Heart right ventricle (tissue), 16 donors: ENCODE measurements at regions not wholly inside any gene's neighbourhood (a gene's known extent, or its start where the extent isn't known, plus 50 kb on each side); places are given as distances from the start of the nearest gene placed in this dataset.
A peak's percentile ranks its signal among the peaks of the same experiment; 100 is the strongest.

Experiments
- ATAC-seq, 8 donors: fragments of 200-7000 bp; cut with Tn5 transposase; one replicate each; pipeline ENCODE4 v1.9.1; 2020; ENCODE audit warnings: mild to moderate bottlenecking in 8 of 8, moderate library complexity in 8 of 8, moderate number of reproducible peaks in 1 of 8
- DNase-seq, 2 donors: peaks; one replicate each; pipeline ENCODE4 v3.0.0-alpha.2; 2020
- H3K27ac ChIP-seq, 10 donors: fragments of 200-600 bp; sonication (generic) in 2 of 10; one replicate each; pipeline versions ENCODE4 v1.5.0 to v1.8.0; 2020 to 2022; ENCODE audit warnings: mild to moderate bottlenecking in 3 of 10
- H3K27me3 ChIP-seq, 7 donors: fragments of 200-600 bp; one replicate each; pipeline ENCODE4 v1.8.0; 2021 to 2022; ENCODE audit warnings: mild to moderate bottlenecking in 2 of 7
- H3K36me3 ChIP-seq, 9 donors: fragments of 200-600 bp; sonication (generic) in 1 of 9; one replicate each; pipeline versions ENCODE4 v1.5.0 to v1.8.0; 2020 to 2022; ENCODE audit warnings: mild to moderate bottlenecking in 2 of 9
- H3K4me1 ChIP-seq, 9 donors: fragments of 200-600 bp; sonication (generic) in 1 of 9; one replicate each; pipeline versions ENCODE4 v1.5.0 to v1.8.0; 2020 to 2022; ENCODE audit warnings: mild to moderate bottlenecking in 4 of 9
- H3K4me3 ChIP-seq, 10 donors: fragments of 200-600 bp; sonication (generic) in 2 of 10; one replicate each; pipeline versions ENCODE4 v1.5.0 to v1.8.0; 2020 to 2022; ENCODE audit warnings: mild to moderate bottlenecking in 7 of 10, moderate library complexity in 2 of 10
- H3K9me3 ChIP-seq, 11 donors: fragments of 200-600 bp in 10 of 11; sonication (generic) in 2 of 11; one replicate each; pipeline versions ENCODE4 v1.5.0 to v1.8.0; 2013 to 2022; ENCODE audit warnings: mild to moderate bottlenecking in 2 of 11, control low read depth in 1 of 11, moderate library complexity in 1 of 11
- WGBS, 2 donors: extraction: QIAGEN DNeasy Blood & Tissue Kit; methylation state at CpG; one replicate each; pipeline ENCODE4 v1.1.7; 2013; ENCODE audit warnings: inconsistent platforms in 1 of 2; 5-methylcytosine and 5-hydroxymethylcytosine counted together
- intact Hi-C, 10 donors: fragments of 100-400 bp; cut with DNase I; formaldehyde crosslinking; loops; one replicate each; pipeline versions ENCODE4 v1.11.1 to v1.14.2; 2022
- TF ChIP-seq, protein P1 (sequence below), 9 donors: fragments of 200-600 bp; sonication (generic) in 2 of 9; IDR thresholded peaks; one replicate each; pipeline versions ENCODE4 v1.5.0 to v1.8.0; 2021 to 2022; ENCODE audit warnings: antibody characterized with exemption in 9 of 9, mild to moderate bottlenecking in 5 of 9, moderate library complexity in 1 of 9
- donor health status: Arrhythmogenic right ventricular cardiomyopathy.
- donor health status: ischemic (EF 13 %, LVEDD 7.1; RV severe dilation, severe dysfunction).
- donor health status: healthy with polysubstance abuse.
- donor health status: DM: no; HTN: yes; CAD: no.
- donor health status: DM: no; HTN: no; CAD: no.
- donor health status: ischemic (EF 25% LVEDD 6.9; RV normal size, moderate dysfunction).
- donor health status: ischemic (EF 25% LVEDD 5.7; RV mildly dilated, moderate dysfunction).
- donor health status: healthy.
- donor health status: DM: yes; HTN: yes; CAD: no.
- donor health status: Ischemic cardiomyopathy.
- donor health status: ischemic (EF 35%, LVEDD 5.7; RV mildly dilated, moderate dysfunction).
- donor health status: nonischemic (EF 11% LVEDD 7.7; RV severe dilation, severe dysfunction).
- donor health status: DM: yes; HTN: yes; CAD: no.
- donor health status: PGD.
- donor health status: ischemic (EF 29% LVEDD 5.4; RV normal size, mild dysfunction).
- donor health status: nonischemic (EF 23%, LVEDD 6.1; RV moderate dilation, normal function).

DNA sequence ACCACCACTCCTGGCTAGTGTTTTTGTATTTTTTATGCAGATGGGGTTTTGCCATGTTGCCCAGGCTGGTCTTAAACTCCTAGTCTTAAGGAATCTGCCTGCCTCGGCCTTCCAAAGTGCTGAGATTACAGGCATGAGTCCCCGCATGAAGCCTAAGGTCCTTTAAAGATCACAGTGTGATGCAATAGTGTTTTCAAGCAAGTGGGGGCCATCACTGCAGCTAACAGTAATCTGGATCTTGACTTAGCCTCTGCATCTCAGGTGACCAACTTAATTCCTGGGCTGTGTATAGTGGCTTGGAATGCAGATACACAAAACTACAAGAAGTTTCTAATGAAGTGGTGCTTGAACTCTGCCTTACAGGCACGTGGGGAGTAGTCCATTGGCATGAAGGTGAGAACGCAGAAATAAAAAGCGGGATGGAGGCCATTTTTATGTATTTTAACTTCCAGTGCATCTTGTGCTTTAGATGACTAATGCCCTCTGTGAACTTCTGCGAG lies 334.4 kb upstream of the SPRED2 start:
- ATAC-seq, result no peak
- Histone ChIP-seq H3K4me3 (no peak overlapping the region), H3K27ac (no peak overlapping the region), H3K9me3 (no peaks in the 10 kb centered on the region), H3K27me3 (no peaks in the 10 kb centered on the region), H3K4me1 (no peaks in the 10 kb centered on the region), H3K36me3 (no peaks in the 10 kb centered on the region)
- DNase-seq, result no peak
- intact Hi-C loops, result no loop called here
- 81 to 82% methylated on average over 6 of the region's 6 CpGs for WGBS, 2 donors
- TF ChIP-seq, protein P1, sequence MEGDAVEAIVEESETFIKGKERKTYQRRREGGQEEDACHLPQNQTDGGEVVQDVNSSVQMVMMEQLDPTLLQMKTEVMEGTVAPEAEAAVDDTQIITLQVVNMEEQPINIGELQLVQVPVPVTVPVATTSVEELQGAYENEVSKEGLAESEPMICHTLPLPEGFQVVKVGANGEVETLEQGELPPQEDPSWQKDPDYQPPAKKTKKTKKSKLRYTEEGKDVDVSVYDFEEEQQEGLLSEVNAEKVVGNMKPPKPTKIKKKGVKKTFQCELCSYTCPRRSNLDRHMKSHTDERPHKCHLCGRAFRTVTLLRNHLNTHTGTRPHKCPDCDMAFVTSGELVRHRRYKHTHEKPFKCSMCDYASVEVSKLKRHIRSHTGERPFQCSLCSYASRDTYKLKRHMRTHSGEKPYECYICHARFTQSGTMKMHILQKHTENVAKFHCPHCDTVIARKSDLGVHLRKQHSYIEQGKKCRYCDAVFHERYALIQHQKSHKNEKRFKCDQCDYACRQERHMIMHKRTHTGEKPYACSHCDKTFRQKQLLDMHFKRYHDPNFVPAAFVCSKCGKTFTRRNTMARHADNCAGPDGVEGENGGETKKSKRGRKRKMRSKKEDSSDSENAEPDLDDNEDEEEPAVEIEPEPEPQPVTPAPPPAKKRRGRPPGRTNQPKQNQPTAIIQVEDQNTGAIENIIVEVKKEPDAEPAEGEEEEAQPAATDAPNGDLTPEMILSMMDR (IDR thresholded peaks at IDR 0.05), result no peak

DNA sequence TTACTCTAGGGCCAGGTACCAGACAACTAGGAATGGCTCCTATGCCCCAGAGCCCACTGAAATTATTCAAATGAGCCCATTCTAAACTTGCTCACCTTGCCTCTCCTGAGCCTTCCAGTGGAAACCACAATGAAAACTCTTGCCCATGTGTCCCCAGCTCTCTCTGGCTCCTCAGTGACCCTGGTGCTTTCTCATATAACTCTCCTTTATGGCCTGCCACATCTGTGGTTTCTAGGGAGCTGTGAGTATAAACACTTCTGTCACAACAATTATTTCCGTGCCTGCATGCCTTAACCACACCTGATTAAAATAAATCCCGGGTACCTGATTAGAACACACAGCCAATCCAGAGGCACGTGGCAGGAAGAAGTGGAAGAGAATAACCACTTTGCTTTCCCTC lies 333.0 kb upstream of the SPRED2 start:
- 62 to 70% methylated on average over 3 of the region's 3 CpGs for WGBS, 2 donors
- TF ChIP-seq, protein P1 (IDR thresholded peaks at IDR 0.05), result no peak
- H3K27ac ChIP-seq, result no peak overlapping the region
- H3K36me3 ChIP-seq, result no peaks in the 10 kb centered on the region
- H3K9me3 ChIP-seq, result no peaks in the 10 kb centered on the region
- no peak overlapping the region for H3K4me3 ChIP-seq
- H3K4me1 ChIP-seq, result no peaks in the 10 kb centered on the region
- ATAC-seq, result no peak
- DNase-seq, result no peak
- intact Hi-C loops, result no loop called here
- no peaks in the 10 kb centered on the region for H3K27me3 ChIP-seq

DNA sequence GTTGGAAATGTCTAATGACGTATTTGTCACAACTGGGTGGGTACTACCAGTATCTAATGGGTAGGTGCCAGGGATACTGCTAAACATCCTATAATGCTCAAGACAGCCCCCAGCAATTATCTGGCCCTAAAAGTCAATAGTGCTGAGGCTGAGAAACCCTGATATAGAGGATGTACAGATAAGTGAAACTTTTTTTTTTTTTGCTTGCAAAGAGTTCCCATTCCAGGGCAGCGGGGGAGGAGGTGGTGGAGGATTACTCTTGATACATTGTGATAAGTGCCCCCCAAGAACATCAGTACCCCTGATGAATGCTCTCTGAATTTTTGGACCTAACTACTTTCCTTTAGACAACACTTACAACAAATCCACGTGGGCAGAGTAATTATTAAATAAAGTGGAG lies 329.7 kb upstream of the SPRED2 start:
- peaks cover 0 to 9% (median 1%) of the 10 kb centered on the region in 11 donors for H3K9me3 ChIP-seq
- H3K4me1 ChIP-seq, result no peaks in the 10 kb centered on the region
- H3K4me3 ChIP-seq, result no peak overlapping the region
- H3K36me3 ChIP-seq, result no peaks in the 10 kb centered on the region
- intact Hi-C loops, result no loop called here
- ATAC-seq, result no peak
- WGBS, 2 donors, result 64 to 69% methylated on average over 3 of the region's 3 CpGs
- DNase-seq, result no peak
- TF ChIP-seq, protein P1 (IDR thresholded peaks at IDR 0.05), result no peak
- H3K27me3 ChIP-seq, result no peaks in the 10 kb centered on the region
- no peak overlapping the region for H3K27ac ChIP-seq

DNA sequence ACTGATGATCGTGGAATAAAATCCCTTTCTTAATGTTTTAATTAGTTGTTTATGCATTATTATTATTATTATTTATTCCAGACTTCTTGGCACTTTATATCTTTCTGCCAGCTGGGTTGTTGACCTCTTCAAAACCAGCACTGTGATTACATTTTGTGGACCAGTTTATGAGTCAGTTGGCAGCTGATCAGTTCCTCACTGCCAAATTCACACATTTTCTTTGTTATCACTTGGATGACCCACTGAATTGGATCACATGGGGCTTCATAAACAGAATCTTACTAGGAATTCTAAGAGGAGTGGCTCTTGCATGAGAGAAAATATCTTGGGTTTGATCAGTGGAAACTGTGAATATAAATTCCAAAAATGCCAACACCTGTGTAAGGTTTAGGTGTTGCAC lies 321.8 kb upstream of the SPRED2 start:
- intact Hi-C loops, result no loop called here
- ATAC-seq (peak in 3 of 8 donors; percentile 58 to 82 (median 76)), DNase-seq (peak in 1 of 2 donors; percentile 28)
- Histone ChIP-seq H3K36me3 (no peaks in the 10 kb centered on the region), H3K27me3 (no peaks in the 10 kb centered on the region), H3K9me3 (peaks cover 0 to 18% (median 6%) of the 10 kb centered on the region in 11 donors), H3K4me1 (peaks cover 0 to 19% (median 0%) of the 10 kb centered on the region in 9 donors), H3K4me3 (no peak overlapping the region), H3K27ac (no peak overlapping the region)
- TF ChIP-seq, protein P1 (IDR thresholded peaks at IDR 0.05), result no peak
- 62 to 73% methylated on average over 1 of the region's 1 CpG for whole genome bisulfite sequencing, 2 donors
